HG03097 (cell line): ENCODE measurements at regions not wholly inside any gene's neighbourhood (a gene's known extent, or its start where the extent isn't known, plus 50 kb on each side); places are given as distances from the start of the nearest gene placed in this dataset.

ENCODE experiments used
- ATAC-seq: cut with Tn5 transposase; IDR thresholded peaks from one replicate; pipeline ENCODE4 v1.9.1; 2021; ENCODE audit not compliant: unreplicated experiment, low FRiP score

- ATAC-seq, result no peak
Measured at GRCh38 chr19:32294871-32295438, 50.5 kb upstream of the ZNF507 start.
